Stimulated activated naive CD8-positive, alpha-beta T cell treated with anti-CD3 and anti-CD28 coated beads, Interleukin-15, amount 100 ng/mL, for 72 hours (primary cell): ENCODE measurements at regions not wholly inside any gene's neighbourhood (a gene's known extent, or its start where the extent isn't known, plus 50 kb on each side); places are given as distances from the start of the nearest gene placed in this dataset.
"Not testable (repeated sequence)": the region's sequence is repeated elsewhere in the genome, so short reads cannot be mapped to it uniquely, and the experiment has no call there.

Experiments
- ATAC-seq: fragments of 150-1000 bp; cut with Tn5 transposase; 2 replicates; pipeline ENCODE4 v1.10.0; 2021; ENCODE audit warnings: mild to moderate bottlenecking, moderate library complexity
- DNase-seq, 2 donors: peaks; one replicate each; pipeline ENCODE4 v3.0.0; 2021 to 2022
- H3K27ac Mint-ChIP-seq, 2 donors: one replicate each; pipeline ENCODE4 v1.8.0; 2022; ENCODE audit warnings: mild to moderate bottlenecking in 2 of 2, mixed read lengths in 2 of 2, moderate library complexity in 2 of 2
- H3K27me3 Mint-ChIP-seq: one replicate; pipeline ENCODE4 v1.8.0; 2022; ENCODE audit warnings: mixed read lengths
- H3K4me1 Mint-ChIP-seq: one replicate; pipeline ENCODE4 v1.8.0; 2022; ENCODE audit warnings: mild to moderate bottlenecking, mixed read lengths
- H3K4me3 Mint-ChIP-seq, 2 donors: one replicate each; pipeline ENCODE4 v1.8.0; 2022; ENCODE audit warnings: mild to moderate bottlenecking in 2 of 2, mixed read lengths in 2 of 2, moderate library complexity in 1 of 2
- H3K9me3 Mint-ChIP-seq, 2 donors: one replicate each; pipeline ENCODE4 v1.8.0; 2022; ENCODE audit warnings: mixed read lengths in 2 of 2

DNA sequence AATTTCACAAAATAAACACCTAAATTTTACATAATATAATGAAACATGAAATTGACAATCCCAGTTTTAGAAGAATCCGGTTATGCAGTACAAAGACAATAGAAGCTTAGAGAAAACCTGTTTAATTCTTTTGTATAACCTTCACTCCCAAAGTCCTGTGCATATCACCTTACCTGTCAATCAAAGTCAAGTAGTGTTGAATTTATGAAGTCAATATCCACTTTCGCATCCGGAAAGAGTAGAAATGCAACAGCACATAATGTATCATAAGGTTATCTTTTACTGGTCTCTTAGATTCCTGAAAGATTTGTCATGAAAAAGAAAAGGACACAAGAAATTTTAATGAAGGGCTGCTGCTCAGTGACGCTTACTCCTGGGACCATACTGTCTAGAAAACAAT, 1112.6 kb downstream of the PCDH9 start:
- H3K27ac Mint-ChIP-seq = no peak overlapping the region
- DNase-seq (no peak), ATAC-seq (no peak)
- H3K4me1 Mint-ChIP-seq = no peaks in the 10 kb centered on the region
- H3K4me3 Mint-ChIP-seq = no peak overlapping the region
- no peaks in the 10 kb centered on the region for H3K27me3 Mint-ChIP-seq
- no peaks in the 10 kb centered on the region for H3K9me3 Mint-ChIP-seq

DNA sequence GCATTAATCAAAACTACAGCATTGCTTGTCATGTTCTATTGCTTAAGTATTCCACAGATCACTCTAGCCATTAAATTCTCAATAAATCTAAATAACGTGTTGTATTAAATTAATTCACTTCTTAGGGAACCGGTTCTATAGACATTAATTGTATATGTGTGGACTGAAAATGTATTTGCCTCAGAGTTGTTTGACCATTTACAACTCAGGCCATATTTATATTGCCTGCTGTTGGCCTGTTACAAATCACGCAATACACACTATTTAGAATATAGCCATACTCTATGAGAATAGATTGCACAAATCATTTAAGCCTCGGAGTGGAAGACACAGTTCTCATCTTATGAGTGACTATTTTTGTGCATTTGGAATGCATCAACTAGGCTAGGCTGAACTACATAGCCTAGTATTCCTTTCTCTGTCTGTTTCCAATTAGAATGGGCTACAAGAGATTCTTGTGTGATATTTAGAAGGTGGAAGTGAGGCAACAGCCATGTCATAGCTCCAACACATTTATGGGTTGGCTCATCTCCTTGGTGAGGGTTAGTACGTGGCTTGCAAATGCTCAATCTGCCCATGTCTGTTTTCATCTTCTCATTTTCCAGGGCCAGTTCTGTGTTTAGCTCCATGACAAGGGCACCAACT, 1116.1 kb downstream of the PCDH9 start:
- ATAC-seq (no peak), DNase-seq (no peak)
- Mint-ChIP-seq H3K27ac (no peak overlapping the region), H3K4me1 (no peaks in the 10 kb centered on the region), H3K9me3 (no peaks in the 10 kb centered on the region), H3K4me3 (no peak overlapping the region), H3K27me3 (no peaks in the 10 kb centered on the region)

DNA sequence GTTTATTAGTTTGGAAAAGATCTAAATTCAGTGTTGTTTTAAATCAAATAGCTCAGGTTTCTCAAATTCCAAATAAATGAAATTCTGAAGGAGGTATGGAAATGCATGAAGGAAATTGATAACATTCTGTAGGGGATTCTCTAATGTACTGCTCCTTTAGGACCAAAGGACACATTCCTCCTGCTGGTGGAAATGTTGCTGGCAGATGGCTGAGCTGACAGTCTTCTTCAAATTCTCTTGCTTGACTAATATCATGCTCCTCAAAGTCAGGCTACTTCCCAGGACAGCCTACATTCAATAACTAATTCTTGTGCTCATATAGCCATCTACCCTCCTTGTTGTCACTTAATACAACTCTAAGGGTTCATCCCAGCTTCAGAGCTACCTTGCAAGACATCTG, 1118.5 kb downstream of the PCDH9 start:
- Mint-ChIP-seq H3K9me3 (no peaks in the 10 kb centered on the region), H3K4me3 (no peak overlapping the region)
- no peak for DNase-seq

DNA sequence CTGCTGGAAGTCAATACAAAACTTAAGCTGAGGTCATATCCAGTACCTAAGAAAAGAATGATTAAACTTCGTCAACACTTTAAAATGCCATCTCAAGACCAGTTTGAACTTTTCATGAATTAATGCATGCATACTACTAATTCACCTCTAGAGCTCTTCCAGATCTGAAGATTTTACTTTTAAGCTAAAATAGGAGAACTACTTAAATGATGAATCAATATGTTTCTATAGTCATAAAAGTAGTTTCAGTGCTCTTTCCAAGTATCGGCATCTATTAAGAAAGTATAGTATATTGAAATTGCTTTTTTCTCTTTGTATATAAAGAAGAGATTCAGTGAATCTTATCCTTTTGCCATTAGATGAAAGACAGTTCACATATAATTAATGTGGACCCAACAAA, 1123.9 kb downstream of the PCDH9 start:
- Mint-ChIP-seq H3K27me3 (no peaks in the 10 kb centered on the region), H3K27ac (no peak overlapping the region), H3K4me3 (no peak overlapping the region), H3K4me1 (no peaks in the 10 kb centered on the region), H3K9me3 (no peaks in the 10 kb centered on the region)
- ATAC-seq (no peak), DNase-seq (no peak)

More for the DNA sequence above, 1118.5 kb downstream of the PCDH9 start:
- H3K4me1 Mint-ChIP-seq = no peaks in the 10 kb centered on the region
- H3K27ac Mint-ChIP-seq = no peak overlapping the region
- no peaks in the 10 kb centered on the region for H3K27me3 Mint-ChIP-seq
- no peak for ATAC-seq

DNA sequence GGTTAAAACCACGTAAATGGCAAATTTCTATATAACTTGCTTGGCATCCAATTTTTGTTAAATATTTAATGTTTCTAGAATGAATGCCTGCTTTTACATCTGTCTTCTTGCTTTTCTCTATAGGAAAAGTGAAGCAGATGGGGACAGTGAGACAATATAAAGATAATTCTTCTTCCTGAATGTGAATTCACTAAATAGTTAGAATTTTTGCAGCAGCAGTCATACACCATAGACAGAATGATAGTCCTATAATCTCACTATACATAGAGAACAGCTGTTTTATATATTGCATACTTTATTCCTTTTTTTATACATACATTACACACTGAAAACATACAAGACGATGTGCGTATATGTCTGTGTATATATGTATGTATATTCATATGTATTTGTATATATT, 1127.3 kb downstream of the PCDH9 start:
- no peak overlapping the region for H3K27ac Mint-ChIP-seq
- DNase-seq (no peak), ATAC-seq (no peak)
- H3K9me3 Mint-ChIP-seq = no peaks in the 10 kb centered on the region
- no peak overlapping the region for H3K4me3 Mint-ChIP-seq
- no peaks in the 10 kb centered on the region for H3K4me1 Mint-ChIP-seq
- no peaks in the 10 kb centered on the region for H3K27me3 Mint-ChIP-seq

DNA sequence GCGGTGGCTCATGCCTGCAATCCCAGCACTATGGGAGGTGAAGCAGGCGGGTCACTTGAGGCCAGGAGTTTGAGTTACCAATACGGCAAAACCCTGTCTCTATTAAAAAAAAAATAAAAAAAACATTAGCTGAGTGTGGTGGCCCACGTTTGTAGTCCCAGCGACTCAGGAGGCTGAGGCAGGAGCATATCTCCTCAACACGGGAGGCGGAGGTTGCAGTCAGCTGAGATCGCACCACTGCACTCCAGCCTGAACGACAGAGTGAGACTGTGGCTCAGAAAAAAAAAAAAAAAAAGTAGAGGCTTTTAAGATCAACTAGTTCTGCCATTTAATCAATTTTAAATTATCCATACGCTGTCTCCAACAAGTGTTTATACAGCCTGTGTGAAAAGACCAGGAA, 1130.3 kb downstream of the PCDH9 start:
- Mint-ChIP-seq H3K4me3 (no peak overlapping the region), H3K9me3 (peaks cover 0 to 1% of the 10 kb centered on the region in 2 donors), H3K4me1 (no peaks in the 10 kb centered on the region), H3K27me3 (no peaks in the 10 kb centered on the region), H3K27ac (no peak overlapping the region)
- ATAC-seq = no peak
- no peak for DNase-seq

DNA sequence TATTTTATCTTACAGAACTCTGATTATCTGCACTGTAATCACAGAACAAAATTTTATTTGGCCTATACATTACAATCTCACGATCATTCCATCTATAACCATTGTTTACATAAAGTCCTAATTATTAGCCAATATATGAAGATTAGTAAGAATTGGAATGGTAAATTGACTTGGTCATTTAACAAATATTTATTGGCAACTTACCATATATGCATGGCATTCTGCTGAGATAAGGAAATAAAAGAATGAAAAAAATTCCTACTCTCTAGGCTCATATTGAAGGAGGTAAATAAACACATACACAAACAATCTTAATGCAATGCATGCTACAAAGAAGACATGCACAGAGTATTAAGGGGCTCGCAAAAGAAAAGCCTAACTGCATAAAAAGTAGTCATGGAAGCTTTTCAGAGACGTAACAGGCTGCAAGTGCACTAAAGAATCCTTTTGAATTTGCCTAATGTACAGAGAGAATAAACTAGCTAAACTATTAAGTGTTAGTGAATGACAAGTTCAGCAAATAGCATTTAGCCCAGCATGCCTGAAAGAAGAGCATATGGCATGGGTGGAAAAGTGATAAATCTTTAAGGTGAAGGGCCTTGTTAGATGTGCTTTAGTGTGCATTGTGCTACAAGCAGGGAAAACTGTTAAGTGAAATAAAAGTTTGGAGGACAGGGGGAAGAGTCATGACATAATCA, 1131.1 kb downstream of the PCDH9 start:
- Mint-ChIP-seq H3K27me3 (no peaks in the 10 kb centered on the region), H3K9me3 (peaks cover 0 to 4% of the 10 kb centered on the region in 2 donors), H3K27ac (no peak overlapping the region), H3K4me1 (no peaks in the 10 kb centered on the region), H3K4me3 (no peak overlapping the region)
- DNase-seq (no peak), ATAC-seq (no peak)

DNA sequence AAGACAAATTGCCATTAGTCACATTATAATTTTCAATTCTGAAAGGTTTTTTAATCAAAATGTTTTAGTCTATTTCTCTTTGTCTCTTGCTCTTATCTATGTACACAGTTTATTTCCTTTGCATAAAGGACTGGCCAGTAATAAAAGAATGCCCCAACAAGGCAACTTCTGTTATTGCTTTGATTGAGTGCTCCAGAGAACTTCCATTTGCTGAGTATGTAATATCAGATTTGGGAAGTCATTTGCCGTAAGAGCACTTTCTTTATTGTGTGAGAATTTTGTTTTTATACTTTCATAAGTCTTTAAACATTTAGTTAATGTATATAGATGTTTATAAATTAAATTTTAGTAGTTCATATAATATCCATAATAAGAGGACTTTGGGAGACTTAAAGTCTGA, 1140.4 kb downstream of the PCDH9 start:
- Mint-ChIP-seq H3K27me3 (no peaks in the 10 kb centered on the region), H3K4me3 (no peak overlapping the region), H3K4me1 (no peaks in the 10 kb centered on the region), H3K27ac (no peak overlapping the region), H3K9me3 (peaks cover 0 to 2% of the 10 kb centered on the region in 2 donors)
- no peak for DNase-seq
- ATAC-seq = no peak

DNA sequence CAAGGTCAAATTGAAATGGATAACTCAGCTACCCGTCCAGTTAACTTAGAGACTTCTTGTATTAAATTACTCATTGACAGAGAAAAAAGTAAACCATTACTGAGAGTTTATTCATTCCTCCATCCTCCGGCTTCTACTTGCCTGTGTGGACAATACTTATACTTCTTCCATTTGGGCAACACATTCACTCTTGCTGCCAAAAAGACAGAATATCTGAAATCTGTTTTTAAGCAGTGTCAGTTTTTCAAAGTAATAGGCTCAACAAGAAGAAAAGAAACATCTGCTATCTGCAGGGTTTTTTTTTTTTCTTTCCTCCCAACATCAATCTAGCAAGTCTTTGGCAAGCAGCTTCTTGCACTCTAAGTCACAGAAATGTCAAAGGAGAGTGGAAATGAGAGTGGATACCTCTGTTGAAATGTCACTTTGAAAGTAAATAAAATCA, 1142.8 kb downstream of the PCDH9 start:
- Mint-ChIP-seq H3K27me3 (no peaks in the 10 kb centered on the region), H3K4me3 (no peak overlapping the region), H3K4me1 (no peaks in the 10 kb centered on the region), H3K27ac (no peak overlapping the region), H3K9me3 (no peaks in the 10 kb centered on the region)
- ATAC-seq (no peak), DNase-seq (no peak)

DNA sequence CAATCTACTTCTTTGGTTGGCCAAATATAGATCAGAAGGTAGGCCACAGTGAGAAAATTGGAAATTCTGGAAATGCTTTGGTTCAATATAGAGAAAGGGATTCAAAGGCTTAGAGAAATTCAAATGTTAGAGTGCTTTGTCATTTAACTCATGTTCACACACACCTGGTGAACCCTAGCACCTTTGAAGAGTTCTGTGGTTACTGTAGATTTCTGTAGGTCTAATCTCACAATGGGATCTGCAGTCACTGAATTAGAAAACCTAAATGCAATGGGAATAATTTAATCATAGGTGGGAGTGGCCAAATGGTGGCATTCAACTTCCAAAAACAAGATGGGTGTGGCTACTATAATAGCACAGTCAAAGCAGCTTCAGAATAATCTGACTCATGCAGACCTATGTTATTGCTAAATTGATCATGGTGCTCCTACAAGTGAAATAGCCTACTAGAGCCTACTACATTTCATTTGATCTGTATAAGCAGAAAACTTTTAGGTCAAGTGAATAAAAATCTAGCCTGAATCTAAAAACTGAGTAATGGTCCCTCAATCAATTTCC, 1152.9 kb downstream of the PCDH9 start:
- DNase-seq (no peak), ATAC-seq (no peak)
- Mint-ChIP-seq H3K9me3 (peaks cover 5 to 7% of the 10 kb centered on the region in 2 donors), H3K4me1 (no peaks in the 10 kb centered on the region), H3K27me3 (no peaks in the 10 kb centered on the region), H3K27ac (no peak overlapping the region), H3K4me3 (no peak overlapping the region)

DNA sequence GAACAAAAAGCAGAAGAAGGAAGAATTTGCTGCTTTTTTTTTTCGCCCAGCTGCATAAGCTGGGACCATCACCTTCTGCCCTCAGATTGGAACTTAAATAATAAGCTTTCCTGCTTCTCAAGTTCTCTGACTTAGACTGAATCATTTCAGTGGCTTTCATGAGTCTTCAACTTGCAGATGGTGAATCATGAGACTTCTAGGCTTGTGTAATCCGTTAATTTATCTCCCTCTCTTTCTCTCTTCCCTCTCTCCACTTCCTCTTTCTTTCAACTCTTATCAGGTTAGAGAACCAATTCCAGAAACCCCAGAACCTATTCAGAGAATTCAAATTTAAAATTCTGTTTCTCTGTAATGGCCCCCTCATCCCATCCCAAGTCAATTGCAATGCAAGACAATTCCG, 1153.7 kb downstream of the PCDH9 start:
- H3K27ac Mint-ChIP-seq = no peak overlapping the region
- DNase-seq = no peak

DNA sequence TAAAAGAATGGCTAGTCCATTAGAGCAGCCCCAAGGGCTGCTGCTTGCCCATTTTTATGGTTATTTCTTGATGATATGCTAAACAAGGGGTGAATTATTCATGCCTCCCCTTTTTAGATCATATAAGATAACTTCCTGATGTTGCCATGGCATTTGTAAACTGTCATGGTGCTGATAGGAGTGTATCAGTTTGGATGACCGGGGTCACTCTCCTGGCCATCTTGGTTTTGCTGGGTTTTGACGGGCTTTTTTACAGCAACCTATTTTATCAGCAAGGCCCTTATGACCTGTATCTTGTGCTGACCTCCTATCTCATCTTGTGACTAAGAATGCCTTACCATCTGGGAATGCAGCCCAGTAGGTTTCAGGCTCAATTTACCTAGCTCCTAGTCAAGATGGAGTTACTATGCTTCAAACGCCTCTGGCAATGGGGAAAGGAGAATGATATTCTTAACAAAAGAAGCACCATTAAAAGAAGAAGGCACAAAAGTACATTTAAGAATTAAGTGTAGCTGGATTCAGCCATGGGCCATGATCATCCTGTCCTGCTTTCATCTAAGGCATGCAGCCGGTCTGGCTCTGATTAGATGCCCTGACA, 1156.0 kb downstream of the PCDH9 start:
- ATAC-seq (no peak), DNase-seq (no peak)
- Mint-ChIP-seq H3K4me1 (no peaks in the 10 kb centered on the region), H3K27ac (no peak overlapping the region), H3K4me3 (no peak overlapping the region), H3K9me3 (peaks cover 5 to 7% of the 10 kb centered on the region in 2 donors), H3K27me3 (no peaks in the 10 kb centered on the region)

More for the DNA sequence above, 1153.7 kb downstream of the PCDH9 start:
- Mint-ChIP-seq H3K4me1 (no peaks in the 10 kb centered on the region), H3K9me3 (peaks cover 5 to 7% of the 10 kb centered on the region in 2 donors), H3K4me3 (no peak overlapping the region), H3K27me3 (no peaks in the 10 kb centered on the region)
- ATAC-seq = no peak

DNA sequence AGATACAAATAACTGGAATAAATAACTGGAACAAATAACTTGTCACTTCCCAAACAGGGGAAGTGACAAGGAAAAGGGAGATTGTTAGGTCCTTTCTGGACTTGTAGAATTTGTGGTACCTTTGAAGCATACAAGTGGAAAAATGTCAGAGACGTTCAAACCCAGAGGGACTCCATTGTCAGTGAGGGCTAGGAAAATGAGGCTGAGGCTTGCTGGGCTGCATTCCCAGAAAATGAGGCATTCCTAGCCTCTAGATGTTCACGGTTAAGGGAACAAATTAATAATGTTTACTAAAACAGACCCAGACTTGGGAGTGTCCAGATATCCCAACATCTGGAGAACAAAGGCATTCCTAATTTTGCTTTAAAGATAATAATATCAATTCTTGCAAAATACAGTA, 1158.0 kb downstream of the PCDH9 start:
- not testable (repeated sequence) for ATAC-seq, H3K4me1 Mint-ChIP-seq, H3K27me3 Mint-ChIP-seq, H3K9me3 Mint-ChIP-seq, DNase-seq, H3K4me3 Mint-ChIP-seq, H3K27ac Mint-ChIP-seq

DNA sequence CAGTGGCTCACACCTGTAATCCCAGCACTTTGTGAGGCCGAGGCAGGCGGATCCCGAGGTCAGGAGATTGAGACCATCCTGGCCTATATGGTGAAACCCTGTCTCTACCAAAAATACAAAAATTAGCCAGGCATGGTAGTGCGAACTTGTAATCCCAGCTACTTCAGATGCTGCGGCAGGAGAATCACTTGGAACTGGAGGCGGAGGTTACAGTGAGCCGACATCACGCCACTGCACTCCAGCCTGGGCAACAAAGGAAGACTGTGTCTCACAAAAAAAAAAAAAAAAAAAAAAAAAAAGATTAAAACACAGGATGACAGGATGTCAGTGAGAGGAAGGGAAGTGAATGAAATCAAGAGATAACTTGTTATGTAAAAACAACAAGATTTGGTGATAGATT, 1158.5 kb downstream of the PCDH9 start:
- Mint-ChIP-seq H3K4me3 (no peak overlapping the region), H3K27ac (no peak overlapping the region), H3K27me3 (no peaks in the 10 kb centered on the region), H3K9me3 (peaks cover 2 to 4% of the 10 kb centered on the region in 2 donors), H3K4me1 (no peaks in the 10 kb centered on the region)
- ATAC-seq (no peak), DNase-seq (no peak)

DNA sequence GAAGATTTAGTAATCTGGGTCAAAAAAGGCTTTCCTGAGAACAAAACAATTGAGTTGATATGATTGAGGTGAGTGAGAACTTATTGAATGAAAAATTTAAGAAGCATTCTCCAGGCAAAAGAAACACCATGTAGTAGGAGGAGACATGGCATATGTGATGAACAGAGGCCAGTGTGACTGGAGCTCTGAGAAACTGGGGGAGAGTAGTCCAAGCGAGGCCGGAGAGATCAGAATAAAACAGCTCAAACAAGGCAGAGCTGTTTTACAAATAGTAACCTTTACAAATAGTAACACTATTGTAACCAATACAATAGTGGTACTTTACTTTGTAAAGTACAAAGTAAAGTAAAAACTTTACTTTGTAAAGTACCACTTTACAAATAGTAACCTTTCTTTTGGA, 1159.1 kb downstream of the PCDH9 start:
- no peak overlapping the region for H3K4me3 Mint-ChIP-seq
- H3K27ac Mint-ChIP-seq = no peak overlapping the region
- DNase-seq (no peak), ATAC-seq (no peak)
- H3K27me3 Mint-ChIP-seq = no peaks in the 10 kb centered on the region
- no peaks in the 10 kb centered on the region for H3K9me3 Mint-ChIP-seq
- no peaks in the 10 kb centered on the region for H3K4me1 Mint-ChIP-seq

DNA sequence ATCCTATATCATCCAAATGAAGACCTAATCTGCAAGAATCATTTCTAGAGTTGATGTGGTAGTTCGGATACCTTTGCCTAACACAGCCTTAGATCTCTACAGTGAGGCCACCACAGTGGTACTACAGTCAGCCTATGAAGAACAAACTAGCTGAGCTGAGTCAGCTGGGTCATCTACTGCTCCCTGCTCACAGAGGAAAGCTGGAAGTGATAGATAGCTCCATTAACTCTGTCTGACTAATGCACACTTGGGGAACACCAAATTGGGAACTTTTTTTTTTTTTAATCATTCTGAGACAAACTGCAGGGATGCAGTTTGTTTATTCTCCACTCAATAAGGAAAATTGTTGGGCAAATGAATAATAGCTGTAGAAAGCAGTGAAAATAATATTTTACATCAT, 1160.6 kb downstream of the PCDH9 start:
- no peak for DNase-seq

More for the DNA sequence above, 1160.6 kb downstream of the PCDH9 start:
- Mint-ChIP-seq H3K27ac (no peak overlapping the region), H3K27me3 (no peaks in the 10 kb centered on the region), H3K4me1 (no peaks in the 10 kb centered on the region), H3K9me3 (no peaks in the 10 kb centered on the region), H3K4me3 (no peak overlapping the region)
- no peak for ATAC-seq
